ENCODE measurements at regions not wholly inside any gene's neighbourhood (a gene's known extent, or its start where the extent isn't known, plus 50 kb on each side); places are given as distances from the start of the nearest gene placed in this dataset.
A peak's percentile ranks its signal among the peaks of the same experiment; 100 is the strongest.

GRCh38 chr2:172200495-172201085 is 97.9 kb upstream of the DLX2 start:
- DNase-seq: no peak
- peaks cover 2% of the 10 kb centered on the region for H3K27me3 ChIP-seq (ENCODE audit: control insufficient read depth, insufficient read depth, low read length)
- H3K27ac ChIP-seq (ENCODE audit: low read length): no peak overlapping the region
- H3K36me3 ChIP-seq (ENCODE audit: control insufficient read depth, insufficient read depth, low read length): no peaks in the 10 kb centered on the region
- peaks cover 10% of the 10 kb centered on the region for H3K9me3 ChIP-seq (replicated peaks; ENCODE audit: control insufficient read depth, low read depth, low read length)
- H3K4me1 ChIP-seq (ENCODE audit: control insufficient read depth, insufficient read depth, low read length): no peaks in the 10 kb centered on the region
- WGBS (ENCODE audit: insufficient coverage): no CpG with 5 or more reads among the region's 2 CpGs
- no peak overlapping the region for H3K4me3 ChIP-seq (ENCODE audit: low read length)

- no peak overlapping the region for H3K27ac ChIP-seq (ENCODE audit: low read length)
- no peak overlapping the region for H3K4me3 ChIP-seq (ENCODE audit: low read length)
- peaks cover 10% of the 10 kb centered on the region for H3K9me3 ChIP-seq (replicated peaks; ENCODE audit: control insufficient read depth, low read depth, low read length)
- H3K27me3 ChIP-seq (ENCODE audit: control insufficient read depth, insufficient read depth, low read length): no peaks in the 10 kb centered on the region
- 74% methylated on average over 7 of the region's 7 CpGs for WGBS (ENCODE audit: insufficient coverage)
- no peak for DNase-seq
- H3K36me3 ChIP-seq (ENCODE audit: control insufficient read depth, insufficient read depth, low read length): no peaks in the 10 kb centered on the region
- H3K4me1 ChIP-seq (ENCODE audit: control insufficient read depth, insufficient read depth, low read length): peaks cover 8% of the 10 kb centered on the region
These were observed 101.6 kb upstream of the DLX2 start for GRCh38 chr2:172204309-172204708.

GRCh38 chr2:172204762-172205161 is 102.1 kb upstream of the DLX2 start:
- DNase-seq: no peak
- H3K27me3 ChIP-seq (ENCODE audit: control insufficient read depth, insufficient read depth, low read length): no peaks in the 10 kb centered on the region
- peaks cover 10% of the 10 kb centered on the region for H3K4me1 ChIP-seq (ENCODE audit: control insufficient read depth, insufficient read depth, low read length)
- 50% methylated on average over 1 of the region's 2 CpGs for WGBS (ENCODE audit: insufficient coverage)
- peaks cover 8% of the 10 kb centered on the region for H3K9me3 ChIP-seq (replicated peaks; ENCODE audit: control insufficient read depth, low read depth, low read length)
- no peak overlapping the region for H3K27ac ChIP-seq (ENCODE audit: low read length)
- no peaks in the 10 kb centered on the region for H3K36me3 ChIP-seq (ENCODE audit: control insufficient read depth, insufficient read depth, low read length)
- no peak overlapping the region for H3K4me3 ChIP-seq (ENCODE audit: low read length)

GRCh38 chr2:172205292-172205691 is 102.6 kb upstream of the DLX2 start:
- Histone ChIP-seq H3K4me1 (ENCODE audit: control insufficient read depth, insufficient read depth, low read length) (peaks cover 10% of the 10 kb centered on the region), H3K9me3 (replicated peaks; ENCODE audit: control insufficient read depth, low read depth, low read length) (peaks cover 3% of the 10 kb centered on the region), H3K27ac (ENCODE audit: low read length) (no peak overlapping the region), H3K27me3 (ENCODE audit: control insufficient read depth, insufficient read depth, low read length) (no peaks in the 10 kb centered on the region), H3K36me3 (ENCODE audit: control insufficient read depth, insufficient read depth, low read length) (no peaks in the 10 kb centered on the region), H3K4me3 (ENCODE audit: low read length) (no peak overlapping the region)
- DNase-seq: no peak
- 58% methylated on average over 4 of the region's 4 CpGs for WGBS (ENCODE audit: insufficient coverage)

- Histone ChIP-seq H3K9me3 (replicated peaks; ENCODE audit: control insufficient read depth, low read depth, low read length) (no peaks in the 10 kb centered on the region), H3K4me1 (ENCODE audit: control insufficient read depth, insufficient read depth, low read length) (peaks cover 10% of the 10 kb centered on the region), H3K36me3 (ENCODE audit: control insufficient read depth, insufficient read depth, low read length) (no peaks in the 10 kb centered on the region), H3K27ac (ENCODE audit: low read length) (no peak overlapping the region), H3K27me3 (ENCODE audit: control insufficient read depth, insufficient read depth, low read length) (no peaks in the 10 kb centered on the region), H3K4me3 (ENCODE audit: low read length) (no peak overlapping the region)
- DNase-seq: no peak
- WGBS (ENCODE audit: insufficient coverage): no CpG with 5 or more reads among the region's 5 CpGs
These were observed 105.2 kb upstream of the DLX2 start for GRCh38 chr2:172207911-172208310.

- H3K9me3 ChIP-seq (replicated peaks; ENCODE audit: control insufficient read depth, low read depth, low read length): no peaks in the 10 kb centered on the region
- WGBS (ENCODE audit: insufficient coverage): 35% methylated on average over 2 of the region's 6 CpGs
- H3K27ac ChIP-seq (ENCODE audit: low read length): no peak overlapping the region
- H3K4me3 ChIP-seq (ENCODE audit: low read length): no peak overlapping the region
- H3K4me1 ChIP-seq (ENCODE audit: control insufficient read depth, insufficient read depth, low read length): peaks cover 10% of the 10 kb centered on the region
- H3K27me3 ChIP-seq (ENCODE audit: control insufficient read depth, insufficient read depth, low read length): no peaks in the 10 kb centered on the region
- no peaks in the 10 kb centered on the region for H3K36me3 ChIP-seq (ENCODE audit: control insufficient read depth, insufficient read depth, low read length)
- DNase-seq: peak; percentile 38
These were observed 106.2 kb upstream of the DLX2 start for GRCh38 chr2:172208791-172209325.

GRCh38 chr2:172210599-172210998 is 107.9 kb upstream of the DLX2 start:
- Histone ChIP-seq H3K27me3 (ENCODE audit: control insufficient read depth, insufficient read depth, low read length) (no peaks in the 10 kb centered on the region), H3K4me3 (ENCODE audit: low read length) (no peak overlapping the region), H3K27ac (ENCODE audit: low read length) (no peak overlapping the region), H3K36me3 (ENCODE audit: control insufficient read depth, insufficient read depth, low read length) (no peaks in the 10 kb centered on the region), H3K4me1 (ENCODE audit: control insufficient read depth, insufficient read depth, low read length) (peaks cover 10% of the 10 kb centered on the region), H3K9me3 (replicated peaks; ENCODE audit: control insufficient read depth, low read depth, low read length) (no peaks in the 10 kb centered on the region)
- no peak for DNase-seq

GRCh38 chr2:172211512-172211911 is 108.8 kb upstream of the DLX2 start:
- Histone ChIP-seq H3K9me3 (replicated peaks; ENCODE audit: control insufficient read depth, low read depth, low read length) (no peaks in the 10 kb centered on the region), H3K36me3 (ENCODE audit: control insufficient read depth, insufficient read depth, low read length) (no peaks in the 10 kb centered on the region), H3K4me3 (ENCODE audit: low read length) (no peak overlapping the region), H3K27ac (ENCODE audit: low read length) (no peak overlapping the region), H3K4me1 (ENCODE audit: control insufficient read depth, insufficient read depth, low read length) (peaks cover 10% of the 10 kb centered on the region), H3K27me3 (ENCODE audit: control insufficient read depth, insufficient read depth, low read length) (no peaks in the 10 kb centered on the region)
- no CpG with 5 or more reads among the region's 5 CpGs for WGBS (ENCODE audit: insufficient coverage)
- no peak for DNase-seq

- no peak overlapping the region for H3K4me3 ChIP-seq (ENCODE audit: low read length)
- 70% methylated on average over 2 of the region's 12 CpGs for WGBS (ENCODE audit: insufficient coverage)
- no peak for DNase-seq
- no peaks in the 10 kb centered on the region for H3K27me3 ChIP-seq (ENCODE audit: control insufficient read depth, insufficient read depth, low read length)
- peaks cover 5% of the 10 kb centered on the region for H3K4me1 ChIP-seq (ENCODE audit: control insufficient read depth, insufficient read depth, low read length)
- H3K9me3 ChIP-seq (replicated peaks; ENCODE audit: control insufficient read depth, low read depth, low read length): no peaks in the 10 kb centered on the region
- H3K36me3 ChIP-seq (ENCODE audit: control insufficient read depth, insufficient read depth, low read length): no peaks in the 10 kb centered on the region
- no peak overlapping the region for H3K27ac ChIP-seq (ENCODE audit: low read length)
These were observed 110.6 kb upstream of the DLX2 start for GRCh38 chr2:172213116-172213860.

GRCh38 chr2:172214252-172214651 is 111.6 kb upstream of the DLX2 start:
- no peak overlapping the region for H3K27ac ChIP-seq (ENCODE audit: low read length)
- H3K27me3 ChIP-seq (ENCODE audit: control insufficient read depth, insufficient read depth, low read length): no peaks in the 10 kb centered on the region
- no CpG with 5 or more reads among the region's 2 CpGs for WGBS (ENCODE audit: insufficient coverage)
- H3K9me3 ChIP-seq (replicated peaks; ENCODE audit: control insufficient read depth, low read depth, low read length): no peaks in the 10 kb centered on the region
- H3K4me1 ChIP-seq (ENCODE audit: control insufficient read depth, insufficient read depth, low read length): peaks cover 2% of the 10 kb centered on the region
- H3K4me3 ChIP-seq (ENCODE audit: low read length): no peak overlapping the region
- DNase-seq: no peak
- no peaks in the 10 kb centered on the region for H3K36me3 ChIP-seq (ENCODE audit: control insufficient read depth, insufficient read depth, low read length)

All from muscle of leg (tissue), 3 donors.